COLO668 (cell line): ENCODE measurements at regions not wholly inside any gene's neighbourhood (a gene's known extent, or its start where the extent isn't known, plus 50 kb on each side); places are given as distances from the start of the nearest gene placed in this dataset.
A peak's percentile ranks its signal among the peaks of the same experiment; 100 is the strongest.
"Not testable (repeated sequence)": the region's sequence is repeated elsewhere in the genome, so short reads cannot be mapped to it uniquely, and the experiment has no call there.

ENCODE experiments used
- DNase-seq: peaks from one replicate; lab custom pipeline; 2025; ENCODE audit not compliant: unreplicated experiment; lab: John Stamatoyannopoulos, UW

DNA sequence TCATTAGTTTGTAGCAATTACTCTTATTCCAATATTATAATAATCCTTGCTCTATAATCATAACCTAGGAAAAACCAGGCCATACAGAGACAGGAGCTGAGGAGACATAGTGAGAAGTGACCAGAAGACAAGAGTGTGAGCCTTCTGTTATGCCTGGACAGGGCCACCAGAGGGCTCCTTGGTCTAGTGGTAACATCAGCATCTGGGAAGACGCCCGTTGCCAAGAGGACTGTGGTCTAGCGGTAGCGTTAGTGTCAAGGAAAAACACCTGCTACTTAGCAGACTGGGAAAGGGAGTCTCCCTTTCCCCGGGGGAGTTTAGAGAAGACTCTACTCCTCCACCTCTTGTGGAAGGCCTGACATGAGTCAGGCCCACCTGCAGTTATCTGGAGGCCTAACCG lies 97.0 kb downstream of the F11 start:
- not testable (repeated sequence) for DNase-seq

DNA sequence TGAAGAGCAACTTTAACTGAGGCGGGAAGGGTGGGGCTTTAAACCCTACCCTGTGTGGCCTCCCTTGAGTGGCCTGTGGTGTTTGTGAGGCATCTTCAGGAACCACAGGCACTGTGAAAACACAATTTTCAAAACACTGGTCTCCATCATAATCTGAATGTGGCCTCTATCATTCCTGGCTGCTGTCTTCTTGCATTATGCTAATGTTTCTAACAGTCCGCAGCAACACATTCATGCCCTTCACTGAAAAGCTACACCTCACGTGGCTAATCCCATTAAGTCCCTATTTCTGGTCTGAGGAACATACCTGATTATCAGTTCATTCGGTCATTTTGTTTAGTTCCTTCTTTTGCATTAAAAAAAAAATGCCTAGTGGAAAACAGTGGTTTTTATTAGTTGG lies 94.6 kb downstream of the F11 start:
- no peak for DNase-seq

DNA sequence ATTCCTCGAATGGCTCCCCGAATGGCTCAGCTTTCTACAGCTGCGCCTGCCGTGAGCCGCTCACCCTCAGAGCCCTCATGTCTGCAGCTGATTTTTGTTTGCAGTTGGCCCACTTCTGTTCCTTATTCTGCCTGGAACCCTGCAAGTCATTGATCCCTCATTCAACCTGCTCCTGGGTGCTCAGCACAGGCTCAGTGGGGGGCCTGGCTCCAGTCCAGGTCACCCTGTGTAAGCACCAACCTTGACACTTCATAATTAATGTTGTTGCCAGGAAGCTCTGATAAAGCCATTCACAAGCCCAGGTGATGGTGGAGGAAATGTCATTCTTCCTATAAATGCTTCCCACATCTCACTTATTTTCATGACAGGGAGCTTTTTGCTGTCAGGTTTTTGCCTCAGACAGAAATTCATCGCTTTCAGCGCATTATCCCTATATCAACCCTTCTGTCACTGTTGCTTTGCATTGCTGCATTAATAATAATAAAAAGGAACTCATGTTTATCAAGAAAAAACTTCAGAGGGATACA lies 85.7 kb downstream of the F11 start:
- peak; percentile 96 for DNase-seq

DNA sequence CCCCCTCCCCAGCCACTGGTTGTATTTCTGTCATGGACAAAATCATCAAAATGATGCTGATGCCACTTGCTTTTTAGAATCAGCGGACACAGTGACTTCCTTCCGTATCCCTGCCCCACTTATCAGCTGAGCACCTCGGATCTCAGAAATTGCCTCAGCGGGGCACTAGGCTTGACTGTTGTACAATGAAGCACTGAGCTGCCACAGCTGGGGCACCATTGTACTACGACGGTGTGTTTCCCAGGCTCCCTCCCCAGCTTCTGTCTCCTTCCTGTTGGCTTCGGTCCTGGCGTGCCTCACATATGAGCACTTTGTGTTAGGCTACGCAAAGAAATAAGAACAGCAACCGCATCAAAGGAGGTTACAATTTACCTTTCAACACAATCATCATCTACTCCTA lies 82.4 kb downstream of the F11 start:
- DNase-seq, result no peak

DNA sequence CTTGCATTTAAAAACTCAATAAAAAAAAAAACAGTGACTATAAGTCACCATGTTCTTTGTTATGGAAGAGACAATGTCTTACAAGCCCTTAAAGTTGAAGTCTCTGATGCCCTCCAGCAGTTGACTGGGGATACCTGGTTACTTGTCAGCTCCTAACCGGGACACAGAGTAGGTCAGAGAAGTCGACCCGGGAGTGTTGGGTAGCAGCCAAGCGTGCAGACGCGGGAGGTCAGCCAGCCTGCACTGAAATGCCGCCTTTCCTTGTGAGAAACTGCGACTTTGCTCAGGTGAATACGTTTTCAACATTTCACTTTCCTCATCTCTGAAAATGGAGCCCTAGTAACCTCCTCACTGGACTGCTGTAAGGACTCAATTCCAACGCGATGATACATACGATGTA lies 81.8 kb downstream of the F11 start:
- no peak for DNase-seq

DNA sequence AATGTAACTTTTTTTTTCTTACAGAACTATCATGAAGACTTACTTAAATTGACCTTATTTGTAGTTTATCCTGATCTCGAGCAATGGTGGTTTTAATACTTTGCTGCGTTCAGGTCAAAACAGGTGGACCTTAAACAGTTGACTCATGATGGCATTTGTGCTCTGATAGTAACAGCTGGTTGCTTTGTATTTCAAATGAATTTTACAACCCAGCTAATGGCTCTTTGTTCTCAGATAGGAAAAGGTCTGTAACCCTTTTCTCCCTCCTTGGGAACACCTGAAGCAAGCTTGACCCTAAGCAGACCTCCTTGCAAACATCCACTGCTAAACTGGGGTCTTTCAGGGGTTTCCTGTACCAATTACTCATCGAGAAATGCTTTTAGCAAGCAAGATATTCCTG lies 79.2 kb downstream of the F11 start:
- no peak for DNase-seq

DNA sequence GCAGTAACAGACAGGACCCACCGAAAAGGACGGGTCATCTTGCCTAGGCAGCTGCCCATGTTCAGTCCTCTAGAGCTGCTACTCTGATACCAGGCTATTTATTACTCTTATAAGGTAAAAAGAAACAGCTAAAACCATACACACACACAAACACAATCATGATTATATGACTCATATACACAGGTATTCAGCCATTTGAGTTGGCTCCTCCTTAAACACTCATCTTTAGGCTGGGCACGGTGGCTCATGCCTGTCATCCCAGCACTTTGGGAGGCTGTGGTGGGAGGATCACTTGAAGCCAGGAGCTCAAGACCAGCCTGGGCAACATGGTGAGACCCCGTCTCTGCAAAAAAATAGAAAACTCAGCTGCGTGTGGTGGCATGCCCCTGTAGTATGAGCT lies 76.6 kb downstream of the F11 start:
- no peak for DNase-seq

DNA sequence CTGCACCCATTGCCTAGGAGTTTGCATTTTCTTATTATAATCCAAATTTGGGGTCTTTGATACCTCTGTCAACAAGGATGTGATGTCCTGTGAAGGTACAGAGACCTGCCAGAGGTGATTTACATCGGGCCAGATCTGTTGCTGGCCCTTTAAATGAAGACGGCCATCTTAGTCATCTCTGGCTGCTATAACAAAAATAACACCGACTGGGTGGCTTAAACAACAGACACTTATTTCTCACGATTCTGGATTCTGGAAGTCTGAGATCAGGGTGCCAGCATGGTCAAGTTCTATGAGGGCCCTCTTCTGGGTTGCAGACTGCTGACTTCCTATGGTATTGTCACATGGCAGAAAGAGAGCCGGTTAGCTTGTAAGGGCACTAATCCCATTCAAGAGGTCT lies 75.7 kb downstream of the F11 start:
- DNase-seq, result no peak
